ENCODE measurements at regions not wholly inside any gene's neighbourhood (a gene's known extent, or its start where the extent isn't known, plus 50 kb on each side); places are given as distances from the start of the nearest gene placed in this dataset.

GRCh38 chr16:65429504-65430181 is 307.8 kb upstream of the CDH11 start:
- no peak for DNase-seq (ENCODE audit: low spot score)

GRCh38 chr16:65426484-65426883 is 304.6 kb upstream of the CDH11 start:
- DNase-seq (ENCODE audit: low spot score), result no peak

- DNase-seq (ENCODE audit: low spot score), result no peak
These were observed 301.1 kb upstream of the CDH11 start for GRCh38 chr16:65422934-65423333.

- no peak for DNase-seq (ENCODE audit: low spot score)
These were observed 299.7 kb upstream of the CDH11 start for GRCh38 chr16:65421596-65421995.

- DNase-seq (ENCODE audit: low spot score), result no peak
These were observed 296.6 kb upstream of the CDH11 start for GRCh38 chr16:65418435-65418834.

- no peak for DNase-seq (ENCODE audit: low spot score)
These were observed 293.6 kb upstream of the CDH11 start for GRCh38 chr16:65415460-65415859.

GRCh38 chr16:65414284-65414984 is 292.6 kb upstream of the CDH11 start:
- peak; percentile 35 for DNase-seq (ENCODE audit: low spot score)

- no peak for DNase-seq (ENCODE audit: low spot score)
These were observed 292.0 kb upstream of the CDH11 start for GRCh38 chr16:65413861-65414260.

- DNase-seq (ENCODE audit: low spot score), result no peak
These were observed 288.9 kb upstream of the CDH11 start for GRCh38 chr16:65410801-65411200.

GRCh38 chr16:65409510-65409909 is 287.6 kb upstream of the CDH11 start:
- no peak for DNase-seq (ENCODE audit: low spot score)

- no peak for DNase-seq (ENCODE audit: low spot score)
These were observed 285.1 kb upstream of the CDH11 start for GRCh38 chr16:65406933-65407332.

GRCh38 chr16:65406116-65406515 is 284.3 kb upstream of the CDH11 start:
- no peak for DNase-seq (ENCODE audit: low spot score)

- DNase-seq (ENCODE audit: low spot score), result no peak
These were observed 272.4 kb upstream of the CDH11 start for GRCh38 chr16:65394281-65394680.

GRCh38 chr16:65392806-65393565 is 271.1 kb upstream of the CDH11 start:
- no peak for DNase-seq (ENCODE audit: low spot score)

- DNase-seq (ENCODE audit: low spot score), result no peak
These were observed 266.7 kb upstream of the CDH11 start for GRCh38 chr16:65388592-65388991.

- peak; percentile 4 for DNase-seq (ENCODE audit: low spot score)
These were observed 264.8 kb upstream of the CDH11 start for GRCh38 chr16:65386672-65387071.

GRCh38 chr16:65384441-65384840 is 262.6 kb upstream of the CDH11 start:
- no peak for DNase-seq (ENCODE audit: low spot score)

GRCh38 chr16:65377195-65377594 is 255.3 kb upstream of the CDH11 start:
- DNase-seq (ENCODE audit: low spot score), result no peak

- DNase-seq (ENCODE audit: low spot score), result no peak
These were observed 254.7 kb upstream of the CDH11 start for GRCh38 chr16:65376601-65377000.

GRCh38 chr16:65375651-65376050 is 253.8 kb upstream of the CDH11 start:
- no peak for DNase-seq (ENCODE audit: low spot score)

GRCh38 chr16:65373097-65373496 is 251.2 kb upstream of the CDH11 start:
- DNase-seq (ENCODE audit: low spot score), result no peak

GRCh38 chr16:65372171-65372570 is 250.3 kb upstream of the CDH11 start:
- DNase-seq (ENCODE audit: low spot score), result no peak

All from hepatic stellate cell (primary cell).